ENCODE measurements at regions not wholly inside any gene's neighbourhood (a gene's known extent, or its start where the extent isn't known, plus 50 kb on each side); places are given as distances from the start of the nearest gene placed in this dataset.

GRCh38 chr14:82153689-82154088 is 620.0 kb upstream of the SEL1L start:
- Histone ChIP-seq H3K27me3 (no peaks in the 10 kb centered on the region), H3K27ac (no peak overlapping the region), H3K4me1 (no peaks in the 10 kb centered on the region), H3K9me3 (no peaks in the 10 kb centered on the region), H3K36me3 (no peaks in the 10 kb centered on the region), H3K4me3 (no peak overlapping the region)
- TF ChIP-seq POLR2AphosphoS5 (IDR thresholded peaks at IDR 0.05; ENCODE audit: insufficient read depth in 1 of 2, low read depth in 1 of 2) (no peak), POLR2A (IDR thresholded peaks at IDR 0.05) (no peak), CTCF (IDR thresholded peaks at IDR 0.05) (no peak)
- DNase-seq (ENCODE audit: extremely low spot score in 2 of 2), result no peak
- intact Hi-C loops (cut with DNase I), result no loop called here

GRCh38 chr14:82159624-82160023 is 626.0 kb upstream of the SEL1L start:
- H3K36me3 ChIP-seq, result no peaks in the 10 kb centered on the region
- DNase-seq (ENCODE audit: extremely low spot score in 2 of 2), result no peak
- no peaks in the 10 kb centered on the region for H3K9me3 ChIP-seq
- intact Hi-C loops (cut with DNase I), result no loop called here
- no peaks in the 10 kb centered on the region for H3K4me1 ChIP-seq
- no peaks in the 10 kb centered on the region for H3K27me3 ChIP-seq
- H3K4me3 ChIP-seq, result no peak overlapping the region
- no peak overlapping the region for H3K27ac ChIP-seq
- TF ChIP-seq POLR2A (IDR thresholded peaks at IDR 0.05), result no peak
- no peak for TF ChIP-seq CTCF (IDR thresholded peaks at IDR 0.05)
- no peak for TF ChIP-seq POLR2AphosphoS5 (IDR thresholded peaks at IDR 0.05; ENCODE audit: insufficient read depth in 1 of 2, low read depth in 1 of 2)

- Histone ChIP-seq H3K36me3 (no peaks in the 10 kb centered on the region), H3K4me3 (no peak overlapping the region), H3K27me3 (no peaks in the 10 kb centered on the region), H3K27ac (no peak overlapping the region), H3K4me1 (no peaks in the 10 kb centered on the region), H3K9me3 (no peaks in the 10 kb centered on the region)
- DNase-seq (ENCODE audit: extremely low spot score in 2 of 2), result no peak
- intact Hi-C loops (cut with DNase I), result no loop called here
- TF ChIP-seq POLR2A (IDR thresholded peaks at IDR 0.05) (no peak), POLR2AphosphoS5 (IDR thresholded peaks at IDR 0.05; ENCODE audit: insufficient read depth in 1 of 2, low read depth in 1 of 2) (no peak), CTCF (IDR thresholded peaks at IDR 0.05) (no peak)
These were observed 646.5 kb upstream of the SEL1L start for GRCh38 chr14:82180139-82180538.

- TF ChIP-seq POLR2AphosphoS5 (IDR thresholded peaks at IDR 0.05; ENCODE audit: insufficient read depth in 1 of 2, low read depth in 1 of 2), result no peak
- TF ChIP-seq CTCF (IDR thresholded peaks at IDR 0.05), result no peak
- no peaks in the 10 kb centered on the region for H3K36me3 ChIP-seq
- intact Hi-C loops (cut with DNase I), result no loop called here
These were observed 649.0 kb upstream of the SEL1L start for GRCh38 chr14:82182646-82183045.

GRCh38 chr14:82190742-82191141 is 657.1 kb upstream of the SEL1L start:
- TF ChIP-seq POLR2A (IDR thresholded peaks at IDR 0.05), result no peak
- no peak for TF ChIP-seq CTCF (IDR thresholded peaks at IDR 0.05)
- TF ChIP-seq POLR2AphosphoS5 (IDR thresholded peaks at IDR 0.05; ENCODE audit: insufficient read depth in 1 of 2, low read depth in 1 of 2), result no peak
- Histone ChIP-seq H3K4me1 (no peaks in the 10 kb centered on the region), H3K4me3 (no peak overlapping the region), H3K36me3 (no peaks in the 10 kb centered on the region), H3K27ac (no peak overlapping the region), H3K9me3 (peaks cover 4% of the 10 kb centered on the region), H3K27me3 (no peaks in the 10 kb centered on the region)
- intact Hi-C loops (cut with DNase I), result no loop called here
- DNase-seq (ENCODE audit: extremely low spot score in 2 of 2), result no peak

More at GRCh38 chr14:82182646-82183045, 649.0 kb upstream of the SEL1L start:
- Histone ChIP-seq H3K4me1 (no peaks in the 10 kb centered on the region), H3K4me3 (no peak overlapping the region), H3K27ac (no peak overlapping the region), H3K27me3 (no peaks in the 10 kb centered on the region), H3K9me3 (no peaks in the 10 kb centered on the region)
- no peak for DNase-seq (ENCODE audit: extremely low spot score in 2 of 2)

Measured in vagina (tissue), 2 donors.